Ovary (tissue), 7 donors: ENCODE measurements at regions not wholly inside any gene's neighbourhood (a gene's known extent, or its start where the extent isn't known, plus 50 kb on each side); places are given as distances from the start of the nearest gene placed in this dataset.
A peak's percentile ranks its signal among the peaks of the same experiment; 100 is the strongest.

Experiments used
- DNase-seq, 5 donors: peaks; one replicate each; pipeline ENCODE4 v3.0.0-alpha.2; 2019 to 2020
- H3K27ac ChIP-seq, 2 donors: fragments of 200-600 bp; one replicate each; pipeline versions ENCODE4 v1.5.1 to v1.8.0; 2019 to 2022
- H3K27me3 ChIP-seq: fragments of 200-600 bp; one replicate; pipeline ENCODE4 v1.8.0; 2022
- H3K36me3 ChIP-seq: fragments of 200-600 bp; sonication (generic); one replicate; pipeline ENCODE4 v1.5.1; 2019
- H3K4me1 ChIP-seq: one replicate; pipeline ENCODE4 v1.8.1; 2013; ENCODE audit warnings: mild to moderate bottlenecking, moderate library complexity; ENCODE audit not compliant: insufficient read depth
- H3K4me3 ChIP-seq: fragments of 200-600 bp; sonication (generic); one replicate; pipeline ENCODE4 v1.5.1; 2017
- H3K9me3 ChIP-seq, 2 donors: fragments of 200-600 bp in 1 of 2; sonication (generic) in 1 of 2; one replicate each; pipeline versions ENCODE4 v1.5.1 to v1.8.1; 2013 to 2019; ENCODE audit warnings: mild to moderate bottlenecking in 1 of 2, moderate library complexity in 1 of 2
- CTCF ChIP-seq, 3 donors: fragments of 450-650 bp in 2 of 3; fragments of 200-600 bp in 1 of 3; IDR thresholded peaks; one replicate each; pipeline versions ENCODE4 v1.5.1 to v1.8.0; 2016 to 2022; ENCODE audit warnings: antibody characterized with exemption in 3 of 3, mild to moderate bottlenecking in 1 of 3
- EP300 ChIP-seq: sonication (generic); formaldehyde crosslinking; IDR thresholded peaks from one replicate; pipeline ENCODE4 v1.6.1; 2017; ENCODE audit warnings: antibody characterized with exemption
- POLR2A ChIP-seq: fragments of 450-650 bp; IDR thresholded peaks from one replicate; pipeline ENCODE4 v1.6.1; 2017; ENCODE audit warnings: antibody characterized with exemption, mild to moderate bottlenecking, moderate library complexity
- WGBS, 3 donors: extraction: QIAGEN DNeasy Blood & Tissue Kit in 1 of 3; methylation state at CpG; one replicate each; pipeline versions ENCODE4 v1.1.5 to v1.1.7; 2013 to 2017; 5-methylcytosine and 5-hydroxymethylcytosine counted together
- intact Hi-C, 4 donors: fragments of 100-400 bp; cut with DNase I; formaldehyde crosslinking; loops; one replicate each; pipeline versions ENCODE4 v1.11.0 to v1.15.1; 2022 to 2023
- donor health status: DM: no; HTN: no; CAD: no; lungs with moderate emphysema.
- donor health status: DM: no; HTN: no; CAD: no.
- donor health status: Bipolar disorder and iron deficiency.
- donor health status: DM: no; HTN: no; CAD: no.
- donor health status: DM: yes; HTN: yes; CAD: no.

DNA sequence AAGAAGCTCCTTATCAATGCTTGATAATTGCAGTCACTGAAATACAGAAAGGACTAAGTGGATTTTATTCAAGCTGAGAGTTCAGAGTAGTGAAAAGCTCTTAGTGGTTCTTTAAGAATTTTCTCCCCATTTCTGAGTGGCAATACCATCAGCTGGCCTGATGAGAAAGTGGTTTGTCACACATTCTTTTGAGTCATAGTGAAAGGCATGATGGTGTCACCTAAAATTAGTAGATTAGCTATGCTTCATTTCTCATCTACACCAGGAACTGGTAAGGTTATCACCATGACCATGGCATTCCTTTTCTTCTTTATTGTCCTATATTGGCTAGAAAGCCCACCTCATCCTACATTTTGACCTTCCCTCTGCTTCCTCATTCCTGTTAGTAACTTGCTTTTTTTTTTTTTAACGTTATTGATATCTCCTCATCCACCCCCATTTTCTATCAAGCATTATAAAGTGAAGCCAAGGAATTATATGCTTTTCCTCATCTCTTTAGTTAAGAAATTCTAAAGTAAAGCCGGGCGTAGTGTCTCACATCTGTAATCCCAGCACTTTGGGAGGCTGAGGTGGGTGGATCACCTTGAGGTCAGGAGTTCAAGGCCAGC is 67.4 kb upstream of the LOC128125822 start:
- no peaks in the 10 kb centered on the region for H3K4me1 ChIP-seq
- intact Hi-C loops: no loop called here
- H3K4me3 ChIP-seq: no peak overlapping the region
- no peak overlapping the region for H3K27ac ChIP-seq
- 72 to 75% (median 74%) methylated on average over 3 of the region's 3 CpGs for WGBS, 3 donors
- no peaks in the 10 kb centered on the region for H3K36me3 ChIP-seq
- no peak for TF ChIP-seq EP300
- no peak for TF ChIP-seq CTCF (IDR thresholded peaks at IDR 0.05)
- TF ChIP-seq POLR2A: no peak
- H3K27me3 ChIP-seq: no peaks in the 10 kb centered on the region
- no peak for DNase-seq
- no peaks in the 10 kb centered on the region for H3K9me3 ChIP-seq

DNA sequence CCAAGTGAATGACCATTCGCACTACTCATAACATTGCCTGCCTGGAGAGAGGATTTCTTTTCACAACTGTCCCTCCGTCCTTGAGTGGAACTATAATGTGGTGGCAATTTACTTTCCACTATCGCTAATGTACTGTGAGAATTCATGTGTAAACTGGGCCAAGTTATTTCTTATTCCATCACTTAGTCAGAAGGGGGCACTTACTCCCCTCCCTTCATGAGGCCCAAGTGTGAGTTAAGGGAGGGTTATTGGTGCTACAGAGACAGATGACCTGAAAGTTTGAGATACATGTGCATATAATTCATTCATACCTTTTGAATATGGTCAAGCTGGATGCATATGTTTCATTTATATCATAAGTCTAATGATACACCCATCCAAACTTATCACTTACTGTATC is 65.2 kb upstream of the LOC128125822 start:
- WGBS, 3 donors: 96 to 99% (median 98%) methylated on average over 3 of the region's 3 CpGs
- H3K4me3 ChIP-seq: no peak overlapping the region
- H3K36me3 ChIP-seq: no peaks in the 10 kb centered on the region
- TF ChIP-seq CTCF (IDR thresholded peaks at IDR 0.05) (no peak), EP300 (no peak), POLR2A (no peak)
- no peak overlapping the region for H3K27ac ChIP-seq
- no peaks in the 10 kb centered on the region for H3K27me3 ChIP-seq
- no peaks in the 10 kb centered on the region for H3K4me1 ChIP-seq
- DNase-seq: no peak
- intact Hi-C loops: no loop called here
- H3K9me3 ChIP-seq: no peaks in the 10 kb centered on the region

GRCh38 chr6:63509652-63510352 is 62.5 kb upstream of the LOC128125822 start:
- no peak overlapping the region for H3K4me3 ChIP-seq
- H3K36me3 ChIP-seq: no peaks in the 10 kb centered on the region
- H3K4me1 ChIP-seq: no peaks in the 10 kb centered on the region
- intact Hi-C loops: loop anchor here in 1 of 4 donors (2.0 kb wide), 1 partner anchor 63 kb away; the partner anchor contains the start of genes LOC128125822 and PTP4A1
- peak overlapping the region in 1 of 2 donors; percentile 16 for H3K27ac ChIP-seq
- H3K9me3 ChIP-seq: no peaks in the 10 kb centered on the region
- TF ChIP-seq POLR2A: no peak
- TF ChIP-seq EP300: no peak
- TF ChIP-seq CTCF (IDR thresholded peaks at IDR 0.05): no peak
- WGBS, 3 donors: 5 to 8% (median 7%) methylated on average over 7 of the region's 7 CpGs
- no peaks in the 10 kb centered on the region for H3K27me3 ChIP-seq
- peak; percentile 80 to 90 (median 85) for DNase-seq

- intact Hi-C loops: no loop called here
- no peak for DNase-seq
- Histone ChIP-seq H3K4me1 (no peaks in the 10 kb centered on the region), H3K27me3 (no peaks in the 10 kb centered on the region), H3K27ac (peak overlapping the region in 1 of 2 donors; percentile 16), H3K9me3 (no peaks in the 10 kb centered on the region), H3K36me3 (no peaks in the 10 kb centered on the region), H3K4me3 (no peak overlapping the region)
- WGBS, 3 donors: 31 to 41% (median 34%) methylated on average over 2 of the region's 2 CpGs
- TF ChIP-seq EP300 (no peak), CTCF (IDR thresholded peaks at IDR 0.05) (no peak), POLR2A (no peak)
Measured at GRCh38 chr6:63510353-63510686, 62.0 kb upstream of the LOC128125822 start.
